DND-41 (cell line): ENCODE measurements at regions not wholly inside any gene's neighbourhood (a gene's known extent, or its start where the extent isn't known, plus 50 kb on each side); places are given as distances from the start of the nearest gene placed in this dataset.
"Not testable (repeated sequence)": the region's sequence is repeated elsewhere in the genome, so short reads cannot be mapped to it uniquely, and the experiment has no call there.

Source experiments
- ATAC-seq: fragments of 200-7000 bp; cut with Tn5 transposase; 3 replicates; pipeline ENCODE4 v1.9.1; 2021; ENCODE audit warnings: low read depth; ENCODE audit not compliant: insufficient read depth
- DNase-seq: peaks from one replicate; pipeline ENCODE4 v3.0.0-alpha.2; 2020
- H2AFZ ChIP-seq: 2 replicates; pipeline ENCODE4 v1.6.0; 2012; ENCODE audit warnings: low read depth, low read length
- H3K27ac ChIP-seq: 2 replicates; pipeline ENCODE4 v1.5.1; 2012; ENCODE audit warnings: low read length, inconsistent platforms
- H3K27me3 ChIP-seq: fragments of 200-600 bp; sonication (generic); 2 replicates; pipeline ENCODE4 v1.6.0; 2012; ENCODE audit warnings: low read length, mild to moderate bottlenecking, inconsistent platforms; ENCODE audit not compliant: insufficient read depth, poor library complexity
- H3K36me3 ChIP-seq: 2 replicates; pipeline ENCODE4 v1.5.1; 2012; ENCODE audit warnings: low read length, inconsistent platforms; ENCODE audit not compliant: insufficient read depth
- H3K4me1 ChIP-seq: 2 replicates; pipeline ENCODE4 v1.5.1; 2012; ENCODE audit warnings: mild to moderate bottlenecking, low read length; ENCODE audit not compliant: insufficient read depth
- H3K4me2 ChIP-seq: 2 replicates; pipeline ENCODE4 v1.6.0; 2012; ENCODE audit warnings: mild to moderate bottlenecking, moderate library complexity, low read length, inconsistent platforms; ENCODE audit not compliant: insufficient read depth
- H3K4me3 ChIP-seq, 2 experiments: fragments of 200-600 bp in 1 of 2; shearing (Covaris generic) in 1 of 2; 2 replicates each; pipeline ENCODE4 v1.5.1; 2012 to 2016; ENCODE audit warnings: inconsistent platforms in 2 of 2, low read length in 2 of 2, mild to moderate bottlenecking in 2 of 2, low read depth in 1 of 2, moderate library complexity in 1 of 2
- H3K79me2 ChIP-seq: 2 replicates; pipeline ENCODE4 v1.6.0; 2012; ENCODE audit warnings: low read length, inconsistent platforms; ENCODE audit not compliant: insufficient read depth
- H3K9ac ChIP-seq: 2 replicates; pipeline ENCODE4 v1.6.0; 2012; ENCODE audit warnings: low read depth, mild to moderate bottlenecking, inconsistent platforms, low read length, moderate library complexity
- H3K9me3 ChIP-seq: 2 replicates; pipeline ENCODE4 v1.5.1; 2012; ENCODE audit warnings: low read length, moderate library complexity, mild to moderate bottlenecking, inconsistent platforms; ENCODE audit not compliant: insufficient read depth, severe bottlenecking
- H4K20me1 ChIP-seq: 2 replicates; pipeline ENCODE4 v1.6.0; 2012; ENCODE audit warnings: low read length; ENCODE audit not compliant: insufficient read depth
- EZH2 ChIP-seq: IDR thresholded peaks from 3 replicates; pipeline ENCODE4 v1.6.1; 2012; ENCODE audit warnings: borderline replicate concordance, low read depth, mild to moderate bottlenecking, moderate library complexity, low read length, inconsistent platforms; ENCODE audit not compliant: severe bottlenecking
- TF ChIP-seq, protein P1 (sequence below): IDR thresholded peaks from 2 replicates; pipeline ENCODE4 v1.5.1; 2012; ENCODE audit warnings: borderline replicate concordance, low read length, moderate library complexity, mild to moderate bottlenecking; ENCODE audit not compliant: poor library complexity, severe bottlenecking; ENCODE audit errors: extremely low read depth

DNA sequence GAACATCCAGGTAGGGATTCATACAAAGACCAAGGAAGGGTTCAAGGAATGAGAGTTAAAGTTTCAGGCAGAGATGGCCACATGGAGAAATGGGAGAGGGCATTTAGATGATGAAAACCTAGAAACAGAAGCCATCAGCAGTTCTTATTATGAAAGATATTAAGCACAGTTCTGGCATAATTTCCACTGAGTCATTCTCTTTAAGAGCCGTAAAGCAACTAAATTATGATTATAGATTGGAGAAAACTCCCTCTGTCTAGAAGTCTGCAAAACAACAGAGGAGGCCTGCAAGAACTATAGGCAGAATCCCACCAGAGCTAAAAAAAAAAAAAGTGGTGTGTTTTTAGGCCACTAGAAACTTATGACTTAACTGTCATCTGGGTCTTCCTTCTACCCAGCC is 157.1 kb upstream of the MPDZ start:
- no peaks in the 10 kb centered on the region for H4K20me1 ChIP-seq
- ATAC-seq (no peak), DNase-seq (no peak)
- H3K4me2 ChIP-seq = no peak overlapping the region
- no peak overlapping the region for H3K27ac ChIP-seq
- no peaks in the 10 kb centered on the region for H3K79me2 ChIP-seq
- no peak overlapping the region for H3K9ac ChIP-seq
- H2AFZ ChIP-seq = no peak overlapping the region
- H3K4me3 ChIP-seq = no peak overlapping the region
- no peak for TF ChIP-seq EZH2
- TF ChIP-seq, protein P1, sequence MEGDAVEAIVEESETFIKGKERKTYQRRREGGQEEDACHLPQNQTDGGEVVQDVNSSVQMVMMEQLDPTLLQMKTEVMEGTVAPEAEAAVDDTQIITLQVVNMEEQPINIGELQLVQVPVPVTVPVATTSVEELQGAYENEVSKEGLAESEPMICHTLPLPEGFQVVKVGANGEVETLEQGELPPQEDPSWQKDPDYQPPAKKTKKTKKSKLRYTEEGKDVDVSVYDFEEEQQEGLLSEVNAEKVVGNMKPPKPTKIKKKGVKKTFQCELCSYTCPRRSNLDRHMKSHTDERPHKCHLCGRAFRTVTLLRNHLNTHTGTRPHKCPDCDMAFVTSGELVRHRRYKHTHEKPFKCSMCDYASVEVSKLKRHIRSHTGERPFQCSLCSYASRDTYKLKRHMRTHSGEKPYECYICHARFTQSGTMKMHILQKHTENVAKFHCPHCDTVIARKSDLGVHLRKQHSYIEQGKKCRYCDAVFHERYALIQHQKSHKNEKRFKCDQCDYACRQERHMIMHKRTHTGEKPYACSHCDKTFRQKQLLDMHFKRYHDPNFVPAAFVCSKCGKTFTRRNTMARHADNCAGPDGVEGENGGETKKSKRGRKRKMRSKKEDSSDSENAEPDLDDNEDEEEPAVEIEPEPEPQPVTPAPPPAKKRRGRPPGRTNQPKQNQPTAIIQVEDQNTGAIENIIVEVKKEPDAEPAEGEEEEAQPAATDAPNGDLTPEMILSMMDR = no peak
- no peaks in the 10 kb centered on the region for H3K4me1 ChIP-seq
- no peaks in the 10 kb centered on the region for H3K27me3 ChIP-seq
- H3K36me3 ChIP-seq = no peaks in the 10 kb centered on the region
- H3K9me3 ChIP-seq = no peaks in the 10 kb centered on the region

DNA sequence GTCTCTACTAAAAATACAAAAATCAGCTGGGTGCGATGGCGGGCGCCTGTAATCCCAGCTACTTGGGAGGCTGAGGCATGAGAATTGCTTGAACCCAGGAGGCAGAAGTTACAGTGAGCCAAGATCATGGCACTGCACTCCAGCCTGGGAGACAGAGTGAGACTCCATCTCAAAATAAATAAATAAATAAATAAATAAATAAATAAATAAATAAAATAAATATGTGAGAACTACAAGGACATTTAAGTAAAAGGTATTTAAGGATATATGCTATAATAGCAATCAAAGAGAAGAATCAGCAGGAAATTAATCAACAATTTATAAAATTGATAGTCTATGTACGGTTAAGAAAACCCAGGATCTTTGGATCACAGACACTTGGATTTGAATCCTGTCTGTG is 154.0 kb upstream of the MPDZ start:
- not testable (repeated sequence) for H2AFZ ChIP-seq, H4K20me1 ChIP-seq, ATAC-seq, H3K4me3 ChIP-seq, H3K79me2 ChIP-seq, H3K4me1 ChIP-seq, H3K36me3 ChIP-seq, H3K4me2 ChIP-seq, H3K27ac ChIP-seq, DNase-seq, H3K9me3 ChIP-seq, H3K9ac ChIP-seq, H3K27me3 ChIP-seq

DNA sequence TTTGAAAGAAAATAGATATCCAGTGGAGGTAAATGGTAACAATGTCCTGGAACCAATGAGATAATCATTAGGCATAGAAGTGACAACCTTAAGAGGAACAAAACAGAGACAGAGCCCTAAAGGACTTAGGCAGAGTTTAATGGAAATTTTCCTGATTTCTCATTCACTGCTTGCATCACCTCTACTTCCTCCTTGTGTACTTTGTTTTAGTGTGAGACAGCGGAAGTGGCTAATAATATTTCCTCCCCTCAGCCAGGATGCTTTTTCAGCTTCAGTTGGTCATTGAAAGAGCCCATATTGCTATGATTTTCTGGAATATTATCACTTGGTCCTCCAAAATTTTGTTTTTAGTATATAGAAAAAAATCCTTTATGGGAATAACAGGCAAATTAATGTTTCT is 153.4 kb upstream of the MPDZ start:
- ATAC-seq (no peak), DNase-seq (no peak)
- H3K4me1 ChIP-seq = no peaks in the 10 kb centered on the region
- H3K9me3 ChIP-seq = no peaks in the 10 kb centered on the region
- H3K27me3 ChIP-seq = no peaks in the 10 kb centered on the region
- no peaks in the 10 kb centered on the region for H3K79me2 ChIP-seq
- H3K36me3 ChIP-seq = no peaks in the 10 kb centered on the region
- H3K27ac ChIP-seq = no peak overlapping the region
- no peaks in the 10 kb centered on the region for H4K20me1 ChIP-seq
- H3K4me3 ChIP-seq = no peak overlapping the region
- H3K4me2 ChIP-seq = no peak overlapping the region
- H2AFZ ChIP-seq = no peak overlapping the region
- no peak overlapping the region for H3K9ac ChIP-seq
- TF ChIP-seq, protein P1 = no peak
- no peak for TF ChIP-seq EZH2

DNA sequence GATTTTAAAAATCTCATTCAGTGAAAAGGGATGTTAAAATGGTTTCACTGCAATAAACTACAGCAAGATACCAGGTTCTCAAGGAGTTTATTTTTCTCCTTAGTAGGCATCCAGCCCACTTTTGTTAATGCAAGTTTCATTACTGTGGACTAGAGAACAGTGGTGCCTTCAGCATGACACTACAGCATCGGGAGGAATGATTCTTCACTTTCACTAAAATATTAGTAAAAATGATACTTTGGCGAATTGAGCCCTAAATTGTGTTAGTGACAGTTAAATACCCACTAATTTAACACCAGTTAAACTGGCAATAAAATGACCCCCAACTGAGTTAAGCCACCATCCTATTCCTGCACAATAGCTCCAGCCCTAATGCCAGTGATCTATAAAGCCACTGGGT is 152.2 kb upstream of the MPDZ start:
- no peak for DNase-seq
- no peak overlapping the region for H3K27ac ChIP-seq
- no peaks in the 10 kb centered on the region for H3K4me1 ChIP-seq
- H3K27me3 ChIP-seq = no peaks in the 10 kb centered on the region
- no peaks in the 10 kb centered on the region for H3K36me3 ChIP-seq
- no peak overlapping the region for H3K9ac ChIP-seq
- H3K4me2 ChIP-seq = no peak overlapping the region
- no peaks in the 10 kb centered on the region for H4K20me1 ChIP-seq
- H2AFZ ChIP-seq = no peak overlapping the region
- no peak overlapping the region for H3K4me3 ChIP-seq
- no peaks in the 10 kb centered on the region for H3K9me3 ChIP-seq
- no peaks in the 10 kb centered on the region for H3K79me2 ChIP-seq
- no peak for TF ChIP-seq EZH2
- TF ChIP-seq, protein P1 = no peak
- no peak for ATAC-seq
